ENCODE measurements at regions not wholly inside any gene's neighbourhood (a gene's known extent, or its start where the extent isn't known, plus 50 kb on each side); places are given as distances from the start of the nearest gene placed in this dataset.

- POLR2A ChIA-PET = no interaction called here
- H3K4me1 Mint-ChIP-seq (ENCODE audit: insufficient read depth, unreplicated experiment) = no peaks in the 10 kb centered on the region
- H3K27me3 Mint-ChIP-seq (ENCODE audit: insufficient read depth, unreplicated experiment) = no peaks in the 10 kb centered on the region
- intact Hi-C loops (cut with micrococcal nuclease) = no loop called here
- no peaks in the 10 kb centered on the region for H3K36me3 Mint-ChIP-seq (ENCODE audit: insufficient read depth, unreplicated experiment)
- CTCF ChIA-PET = no interaction called here
- DNase-seq (ENCODE audit: unreplicated experiment) = no peak
- no peak overlapping the region for H3K4me3 Mint-ChIP-seq (ENCODE audit: unreplicated experiment)
- no TSS peak for BruUV-seq (replicated peaks)
- TF ChIP-seq CTCF (IDR thresholded peaks at IDR 0.05; ENCODE audit: unreplicated experiment) = no peak
- no peak overlapping the region for H3K27ac Mint-ChIP-seq (ENCODE audit: low read depth, unreplicated experiment)
- no peaks in the 10 kb centered on the region for H3K9me3 Mint-ChIP-seq (ENCODE audit: unreplicated experiment)
These were observed 105.4 kb upstream of the BCL2L14 start for GRCh38 chr12:11965258-11965910.

GRCh38 chr12:11967376-11968047 lies 103.2 kb upstream of the BCL2L14 start:
- BruUV-seq (replicated peaks) = no TSS peak

GRCh38 chr12:11968048-11968383 lies 102.7 kb upstream of the BCL2L14 start:
- no TSS peak for BruUV-seq (replicated peaks)
- intact Hi-C loops (cut with micrococcal nuclease) = no loop called here
- no peak for DNase-seq (ENCODE audit: unreplicated experiment)
- Mint-ChIP-seq H3K36me3 (ENCODE audit: insufficient read depth, unreplicated experiment) (no peaks in the 10 kb centered on the region), H3K27ac (ENCODE audit: low read depth, unreplicated experiment) (no peak overlapping the region), H3K9me3 (ENCODE audit: unreplicated experiment) (no peaks in the 10 kb centered on the region), H3K27me3 (ENCODE audit: insufficient read depth, unreplicated experiment) (no peaks in the 10 kb centered on the region), H3K4me1 (ENCODE audit: insufficient read depth, unreplicated experiment) (no peaks in the 10 kb centered on the region), H3K4me3 (ENCODE audit: unreplicated experiment) (no peak overlapping the region)
- no peak for TF ChIP-seq CTCF (IDR thresholded peaks at IDR 0.05; ENCODE audit: unreplicated experiment)
- ChIA-PET CTCF (no interaction called here), POLR2A (no interaction called here)

More at GRCh38 chr12:11967376-11968047, 103.2 kb upstream of the BCL2L14 start:
- Mint-ChIP-seq H3K4me1 (ENCODE audit: insufficient read depth, unreplicated experiment) (no peaks in the 10 kb centered on the region), H3K4me3 (ENCODE audit: unreplicated experiment) (no peak overlapping the region), H3K9me3 (ENCODE audit: unreplicated experiment) (no peaks in the 10 kb centered on the region), H3K36me3 (ENCODE audit: insufficient read depth, unreplicated experiment) (no peaks in the 10 kb centered on the region), H3K27me3 (ENCODE audit: insufficient read depth, unreplicated experiment) (no peaks in the 10 kb centered on the region), H3K27ac (ENCODE audit: low read depth, unreplicated experiment) (no peak overlapping the region)
- ChIA-PET POLR2A (no interaction called here), CTCF (no interaction called here)
- no peak for DNase-seq (ENCODE audit: unreplicated experiment)
- no peak for TF ChIP-seq CTCF (IDR thresholded peaks at IDR 0.05; ENCODE audit: unreplicated experiment)
- intact Hi-C loops (cut with micrococcal nuclease) = no loop called here

DNA sequence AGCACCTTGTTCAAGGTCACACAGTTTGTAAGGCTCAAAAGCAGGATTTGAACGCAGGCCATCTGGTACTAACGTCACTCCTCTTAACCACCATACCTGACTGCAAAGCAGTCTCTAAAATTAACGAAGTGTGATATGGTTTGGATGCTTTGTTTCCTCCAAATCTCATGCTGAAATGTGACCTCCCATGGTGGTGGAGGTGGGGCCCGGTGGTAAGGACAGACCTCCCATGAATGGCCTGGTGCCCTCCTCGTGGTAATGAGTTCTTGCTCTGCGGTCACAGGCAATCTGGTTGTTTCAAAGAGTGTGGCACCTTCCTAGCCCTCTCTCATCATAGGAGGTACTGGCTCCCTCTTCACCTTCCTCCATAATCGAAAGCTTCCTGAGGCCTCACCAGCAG lies 102.2 kb upstream of the BCL2L14 start:
- no peak for TF ChIP-seq CTCF (IDR thresholded peaks at IDR 0.05; ENCODE audit: unreplicated experiment)
- no peak overlapping the region for H3K27ac Mint-ChIP-seq (ENCODE audit: low read depth, unreplicated experiment)
- DNase-seq (ENCODE audit: unreplicated experiment) = no peak
- H3K36me3 Mint-ChIP-seq (ENCODE audit: insufficient read depth, unreplicated experiment) = no peaks in the 10 kb centered on the region
- no peak overlapping the region for H3K4me3 Mint-ChIP-seq (ENCODE audit: unreplicated experiment)
- no peaks in the 10 kb centered on the region for H3K4me1 Mint-ChIP-seq (ENCODE audit: insufficient read depth, unreplicated experiment)
- intact Hi-C loops (cut with micrococcal nuclease) = no loop called here
- BruUV-seq (replicated peaks) = no TSS peak
- no peaks in the 10 kb centered on the region for H3K27me3 Mint-ChIP-seq (ENCODE audit: insufficient read depth, unreplicated experiment)
- H3K9me3 Mint-ChIP-seq (ENCODE audit: unreplicated experiment) = no peaks in the 10 kb centered on the region
- ChIA-PET POLR2A (no interaction called here), CTCF (interaction anchor here (0.5 kb wide), 1 partner anchor 10 kb away, joined by 3 read pairs; no protein-coding TSS in a partner anchor)
